Panc1 (cell line): ENCODE measurements at regions not wholly inside any gene's neighbourhood (a gene's known extent, or its start where the extent isn't known, plus 50 kb on each side); places are given as distances from the start of the nearest gene placed in this dataset.

Experiments
- CTCF ChIP-seq: fragments of 450-650 bp; IDR thresholded peaks from 2 replicates; pipeline ENCODE4 v1.5.1; 2017; ENCODE audit warnings: mild to moderate bottlenecking
- SIN3A ChIP-seq: IDR thresholded peaks from 2 replicates; pipeline ENCODE4 v1.6.1; 2012; ENCODE audit warnings: low read depth, mild to moderate bottlenecking, low read length, moderate library complexity, borderline replicate concordance; ENCODE audit not compliant: insufficient read depth

- peak; percentile 25 for TF ChIP-seq CTCF
- TF ChIP-seq SIN3A = no peak
These were observed 384.7 kb upstream of the ID4 start for GRCh38 chr6:19452495-19452894.
